Calu3 (cell line): ENCODE measurements at regions not wholly inside any gene's neighbourhood (a gene's known extent, or its start where the extent isn't known, plus 50 kb on each side); places are given as distances from the start of the nearest gene placed in this dataset.

Source experiments
- BruUV-seq: library from RNA; stranded (reverse); fragments of 400-500 nt; replicated peaks from 2 replicates; lab custom pipeline; 2021; lab: Mats Ljungman, UMichigan
- CTCF ChIA-PET: fragments of 300-600 bp; sonication (Branson Sonifier 250); formaldehyde crosslinking; loops from one replicate; lab custom pipeline; 2022; ENCODE audit warnings: antibody characterized with exemption; lab: Charles Lee
- DNase-seq: peaks from one replicate; pipeline ENCODE4 v3.0.0; 2022
- H3K27ac Mint-ChIP-seq: one replicate; pipeline ENCODE4 v1.8.0; 2022; ENCODE audit warnings: mixed read lengths; ENCODE audit not compliant: unreplicated experiment
- H3K27me3 Mint-ChIP-seq: one replicate; pipeline ENCODE4 v1.8.0; 2022; ENCODE audit warnings: mixed read lengths; ENCODE audit not compliant: unreplicated experiment
- H3K36me3 Mint-ChIP-seq: one replicate; pipeline ENCODE4 v1.8.0; 2022; ENCODE audit warnings: mild to moderate bottlenecking, moderate library complexity, mixed read lengths; ENCODE audit not compliant: insufficient read depth, unreplicated experiment
- H3K4me1 Mint-ChIP-seq: one replicate; pipeline ENCODE4 v1.8.0; 2022; ENCODE audit warnings: mild to moderate bottlenecking, low read depth, mixed read lengths; ENCODE audit not compliant: unreplicated experiment
- H3K4me3 Mint-ChIP-seq: one replicate; pipeline ENCODE4 v1.8.0; 2022; ENCODE audit warnings: mild to moderate bottlenecking, low read depth, moderate library complexity, mixed read lengths; ENCODE audit not compliant: unreplicated experiment
- H3K9me3 Mint-ChIP-seq: one replicate; pipeline ENCODE4 v1.8.0; 2022; ENCODE audit warnings: low read depth, mixed read lengths; ENCODE audit not compliant: unreplicated experiment
- CTCF ChIP-seq: fragments of 200-600 bp; IDR thresholded peaks from one replicate; pipeline ENCODE4 v1.8.0; 2022; ENCODE audit warnings: antibody characterized with exemption; ENCODE audit not compliant: unreplicated experiment
- intact Hi-C: fragments of 100-400 bp; cut with micrococcal nuclease; formaldehyde crosslinking; loops from one replicate; pipeline ENCODE4 v1.10.0; 2022; ENCODE audit not compliant: unreplicated experiment

GRCh38 chr2:128374001-128374710 is 55.5 kb upstream of the HS6ST1 start:
- no peak for DNase-seq
- TF ChIP-seq CTCF = no peak

DNA sequence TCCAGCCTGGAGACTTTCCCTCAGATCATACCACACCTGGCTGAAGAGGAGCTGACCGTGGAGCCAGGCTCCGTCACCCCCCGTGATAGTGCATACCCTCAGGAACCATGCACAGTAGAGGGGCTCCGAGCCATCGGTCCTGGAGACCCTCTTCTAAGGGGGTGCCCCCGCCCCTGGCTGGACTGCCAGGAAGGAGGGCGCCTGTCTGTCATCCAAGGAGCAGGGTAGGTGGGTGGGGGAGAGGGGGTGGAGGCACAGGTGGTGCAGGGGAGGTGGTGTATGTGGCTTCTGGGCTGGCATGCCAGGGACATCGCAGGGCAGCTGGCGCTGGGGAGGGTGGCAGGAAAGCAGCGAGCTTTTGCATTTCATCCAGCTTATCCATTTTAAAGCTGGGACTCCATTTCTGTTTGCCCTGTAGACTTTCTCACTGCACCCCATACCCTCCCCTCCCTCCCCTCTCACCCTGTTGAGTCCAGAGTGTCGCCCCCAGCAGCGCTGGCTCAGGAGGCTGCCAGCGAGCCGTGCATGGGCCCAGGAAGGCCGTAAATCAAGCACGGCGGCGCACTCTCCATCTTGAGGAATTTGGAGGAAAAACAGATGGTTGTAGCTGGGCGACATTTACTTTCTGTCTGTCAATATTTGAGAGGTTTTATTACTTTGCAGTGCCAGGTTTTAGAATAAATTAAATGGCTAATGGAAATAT is 56.2 kb upstream of the HS6ST1 start:
- no peak overlapping the region for H3K27ac Mint-ChIP-seq
- intact Hi-C loops = no loop called here

More at GRCh38 chr2:128374001-128374710, 55.5 kb upstream of the HS6ST1 start:
- Mint-ChIP-seq H3K36me3 (no peaks in the 10 kb centered on the region), H3K27me3 (peaks cover 8% of the 10 kb centered on the region), H3K4me3 (no peak overlapping the region), H3K9me3 (no peaks in the 10 kb centered on the region), H3K27ac (no peak overlapping the region), H3K4me1 (no peaks in the 10 kb centered on the region)
- intact Hi-C loops = no loop called here
- BruUV-seq = no TSS peak
- CTCF ChIA-PET = no interaction called here

GRCh38 chr2:128375454-128375853 is 56.8 kb upstream of the HS6ST1 start:
- no peak for DNase-seq
- H3K27me3 Mint-ChIP-seq = peaks cover 8% of the 10 kb centered on the region
- no TSS peak for BruUV-seq
- CTCF ChIA-PET = interaction anchor here (0.7 kb wide), 1 partner anchor 38 kb away, joined by 3 read pairs; no protein-coding TSS in a partner anchor
- no peaks in the 10 kb centered on the region for H3K9me3 Mint-ChIP-seq
- no peak for TF ChIP-seq CTCF
- intact Hi-C loops = no loop called here
- H3K4me3 Mint-ChIP-seq = no peak overlapping the region
- no peaks in the 10 kb centered on the region for H3K4me1 Mint-ChIP-seq
- no peak overlapping the region for H3K27ac Mint-ChIP-seq
- H3K36me3 Mint-ChIP-seq = no peaks in the 10 kb centered on the region

More for the DNA sequence above, 56.2 kb upstream of the HS6ST1 start:
- no peaks in the 10 kb centered on the region for H3K9me3 Mint-ChIP-seq
- BruUV-seq = no TSS peak
- no peak for DNase-seq
- TF ChIP-seq CTCF = no peak
- H3K36me3 Mint-ChIP-seq = no peaks in the 10 kb centered on the region
- H3K4me3 Mint-ChIP-seq = no peak overlapping the region
- CTCF ChIA-PET = no interaction called here
- no peaks in the 10 kb centered on the region for H3K4me1 Mint-ChIP-seq
- H3K27me3 Mint-ChIP-seq = peaks cover 8% of the 10 kb centered on the region

GRCh38 chr2:128376241-128377041 is 57.8 kb upstream of the HS6ST1 start:
- TF ChIP-seq CTCF = no peak
- no TSS peak for BruUV-seq
- no peak for DNase-seq
- intact Hi-C loops = no loop called here
- no peaks in the 10 kb centered on the region for H3K4me1 Mint-ChIP-seq
- no peaks in the 10 kb centered on the region for H3K9me3 Mint-ChIP-seq
- H3K27ac Mint-ChIP-seq = no peak overlapping the region
- peaks cover 8% of the 10 kb centered on the region for H3K27me3 Mint-ChIP-seq
- H3K36me3 Mint-ChIP-seq = no peaks in the 10 kb centered on the region
- no peak overlapping the region for H3K4me3 Mint-ChIP-seq
- CTCF ChIA-PET = no interaction called here
